GM10266 (cell line): ENCODE measurements at regions not wholly inside any gene's neighbourhood (a gene's known extent, or its start where the extent isn't known, plus 50 kb on each side); places are given as distances from the start of the nearest gene placed in this dataset.

Experiments
- DNase-seq: peaks from one replicate; pipeline ENCODE4 v3.0.0; 2012; ENCODE audit errors: extremely low spot score
- TF ChIP-seq, protein P1 (sequence below): IDR thresholded peaks from 2 replicates; pipeline ENCODE4 v1.5.1; 2012; ENCODE audit warnings: mild to moderate bottlenecking, low read depth; ENCODE audit not compliant: control insufficient read depth, insufficient read depth; ENCODE audit errors: missing control alignments

GRCh38 chr18:11511434-11512095 lies 97.8 kb upstream of the SLC35G4 start:
- TF ChIP-seq, protein P1, sequence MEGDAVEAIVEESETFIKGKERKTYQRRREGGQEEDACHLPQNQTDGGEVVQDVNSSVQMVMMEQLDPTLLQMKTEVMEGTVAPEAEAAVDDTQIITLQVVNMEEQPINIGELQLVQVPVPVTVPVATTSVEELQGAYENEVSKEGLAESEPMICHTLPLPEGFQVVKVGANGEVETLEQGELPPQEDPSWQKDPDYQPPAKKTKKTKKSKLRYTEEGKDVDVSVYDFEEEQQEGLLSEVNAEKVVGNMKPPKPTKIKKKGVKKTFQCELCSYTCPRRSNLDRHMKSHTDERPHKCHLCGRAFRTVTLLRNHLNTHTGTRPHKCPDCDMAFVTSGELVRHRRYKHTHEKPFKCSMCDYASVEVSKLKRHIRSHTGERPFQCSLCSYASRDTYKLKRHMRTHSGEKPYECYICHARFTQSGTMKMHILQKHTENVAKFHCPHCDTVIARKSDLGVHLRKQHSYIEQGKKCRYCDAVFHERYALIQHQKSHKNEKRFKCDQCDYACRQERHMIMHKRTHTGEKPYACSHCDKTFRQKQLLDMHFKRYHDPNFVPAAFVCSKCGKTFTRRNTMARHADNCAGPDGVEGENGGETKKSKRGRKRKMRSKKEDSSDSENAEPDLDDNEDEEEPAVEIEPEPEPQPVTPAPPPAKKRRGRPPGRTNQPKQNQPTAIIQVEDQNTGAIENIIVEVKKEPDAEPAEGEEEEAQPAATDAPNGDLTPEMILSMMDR: no peak
- no peak for DNase-seq

GRCh38 chr18:11506856-11507255 lies 102.5 kb upstream of the SLC35G4 start:
- TF ChIP-seq, protein P1: no peak
- DNase-seq: no peak

- no peak for DNase-seq
- TF ChIP-seq, protein P1: no peak
Measured at GRCh38 chr18:11505993-11506392, 103.4 kb upstream of the SLC35G4 start.

GRCh38 chr18:11504962-11505361 lies 104.4 kb upstream of the SLC35G4 start:
- DNase-seq: no peak
- TF ChIP-seq, protein P1: no peak

GRCh38 chr18:11502368-11502767 lies 107.0 kb upstream of the SLC35G4 start:
- TF ChIP-seq, protein P1: no peak
- DNase-seq: no peak

GRCh38 chr18:11501352-11501751 lies 108.0 kb upstream of the SLC35G4 start:
- TF ChIP-seq, protein P1: no peak
- no peak for DNase-seq
